Progenitor cell of endocrine pancreas (in vitro differentiated cells): ENCODE measurements at regions not wholly inside any gene's neighbourhood (a gene's known extent, or its start where the extent isn't known, plus 50 kb on each side); places are given as distances from the start of the nearest gene placed in this dataset.

Source experiments
- DNase-seq: peaks from one replicate; pipeline ENCODE4 v3.0.0; 2021; ENCODE audit warnings: low spot score; ENCODE audit not compliant: unreplicated experiment
- H3K27ac Mint-ChIP-seq: 2 replicates; pipeline ENCODE4 v1.8.0; 2021; ENCODE audit warnings: mild to moderate bottlenecking, moderate library complexity, mixed read lengths
- H3K27me3 Mint-ChIP-seq: 2 replicates; pipeline ENCODE4 v1.8.0; 2021; ENCODE audit warnings: mixed read lengths
- H3K36me3 Mint-ChIP-seq: 2 replicates; pipeline ENCODE4 v1.8.0; 2022; ENCODE audit warnings: mixed read lengths; ENCODE audit not compliant: insufficient read depth
- H3K4me1 Mint-ChIP-seq: 2 replicates; pipeline ENCODE4 v1.8.0; 2021; ENCODE audit warnings: low read depth, mixed read lengths
- H3K4me3 Mint-ChIP-seq: 2 replicates; pipeline ENCODE4 v1.8.0; 2021; ENCODE audit warnings: low read depth, mild to moderate bottlenecking, moderate library complexity, mixed read lengths
- H3K9me3 Mint-ChIP-seq: 2 replicates; pipeline ENCODE4 v1.8.0; 2021; ENCODE audit warnings: low read depth, mixed read lengths
- TF ChIP-seq, protein P1 (sequence below): fragments of 200-600 bp; sonication (generic); IDR thresholded peaks from one replicate; pipeline ENCODE4 v1.5.0; 2021; ENCODE audit warnings: antibody characterized with exemption, mild to moderate bottlenecking; ENCODE audit not compliant: unreplicated experiment

DNA sequence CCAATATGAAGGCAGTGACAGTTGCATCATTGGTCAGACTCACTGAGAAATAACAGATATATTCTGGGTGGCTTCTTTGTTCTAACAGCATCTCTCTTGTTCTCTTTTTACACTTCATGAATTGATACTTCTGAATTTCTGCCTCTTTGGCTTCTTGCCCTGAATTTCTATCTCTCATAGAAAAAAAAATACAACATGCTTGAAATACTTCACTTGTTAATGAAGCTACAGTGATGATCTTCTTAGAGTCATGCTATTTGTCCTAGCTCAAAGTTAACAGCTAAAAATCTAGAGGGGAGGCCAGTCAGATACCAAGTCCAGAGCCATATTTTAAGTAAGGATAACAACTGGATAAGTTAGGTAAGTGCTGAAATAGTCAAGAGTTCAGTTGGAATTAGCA, 597.2 kb upstream of the AGTR1 start:
- no peak overlapping the region for H3K4me3 Mint-ChIP-seq
- H3K27me3 Mint-ChIP-seq = no peaks in the 10 kb centered on the region
- no peak overlapping the region for H3K27ac Mint-ChIP-seq
- DNase-seq = no peak
- H3K9me3 Mint-ChIP-seq = no peaks in the 10 kb centered on the region
- TF ChIP-seq, protein P1, sequence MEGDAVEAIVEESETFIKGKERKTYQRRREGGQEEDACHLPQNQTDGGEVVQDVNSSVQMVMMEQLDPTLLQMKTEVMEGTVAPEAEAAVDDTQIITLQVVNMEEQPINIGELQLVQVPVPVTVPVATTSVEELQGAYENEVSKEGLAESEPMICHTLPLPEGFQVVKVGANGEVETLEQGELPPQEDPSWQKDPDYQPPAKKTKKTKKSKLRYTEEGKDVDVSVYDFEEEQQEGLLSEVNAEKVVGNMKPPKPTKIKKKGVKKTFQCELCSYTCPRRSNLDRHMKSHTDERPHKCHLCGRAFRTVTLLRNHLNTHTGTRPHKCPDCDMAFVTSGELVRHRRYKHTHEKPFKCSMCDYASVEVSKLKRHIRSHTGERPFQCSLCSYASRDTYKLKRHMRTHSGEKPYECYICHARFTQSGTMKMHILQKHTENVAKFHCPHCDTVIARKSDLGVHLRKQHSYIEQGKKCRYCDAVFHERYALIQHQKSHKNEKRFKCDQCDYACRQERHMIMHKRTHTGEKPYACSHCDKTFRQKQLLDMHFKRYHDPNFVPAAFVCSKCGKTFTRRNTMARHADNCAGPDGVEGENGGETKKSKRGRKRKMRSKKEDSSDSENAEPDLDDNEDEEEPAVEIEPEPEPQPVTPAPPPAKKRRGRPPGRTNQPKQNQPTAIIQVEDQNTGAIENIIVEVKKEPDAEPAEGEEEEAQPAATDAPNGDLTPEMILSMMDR = no peak
- no peaks in the 10 kb centered on the region for H3K36me3 Mint-ChIP-seq
- no peaks in the 10 kb centered on the region for H3K4me1 Mint-ChIP-seq

- no peaks in the 10 kb centered on the region for H3K9me3 Mint-ChIP-seq
Measured at GRCh38 chr3:148101061-148101460, 596.6 kb upstream of the AGTR1 start.

GRCh38 chr3:148102156-148102555, 595.5 kb upstream of the AGTR1 start:
- Mint-ChIP-seq H3K27me3 (no peaks in the 10 kb centered on the region), H3K27ac (no peak overlapping the region), H3K36me3 (no peaks in the 10 kb centered on the region), H3K9me3 (no peaks in the 10 kb centered on the region), H3K4me3 (no peak overlapping the region), H3K4me1 (no peaks in the 10 kb centered on the region)
- TF ChIP-seq, protein P1 = no peak
- DNase-seq = no peak

More at GRCh38 chr3:148101061-148101460, 596.6 kb upstream of the AGTR1 start:
- no peak overlapping the region for H3K4me3 Mint-ChIP-seq
- no peaks in the 10 kb centered on the region for H3K27me3 Mint-ChIP-seq
- no peaks in the 10 kb centered on the region for H3K4me1 Mint-ChIP-seq
- TF ChIP-seq, protein P1 = no peak
- DNase-seq = no peak
- H3K27ac Mint-ChIP-seq = no peak overlapping the region
- H3K36me3 Mint-ChIP-seq = no peaks in the 10 kb centered on the region

DNA sequence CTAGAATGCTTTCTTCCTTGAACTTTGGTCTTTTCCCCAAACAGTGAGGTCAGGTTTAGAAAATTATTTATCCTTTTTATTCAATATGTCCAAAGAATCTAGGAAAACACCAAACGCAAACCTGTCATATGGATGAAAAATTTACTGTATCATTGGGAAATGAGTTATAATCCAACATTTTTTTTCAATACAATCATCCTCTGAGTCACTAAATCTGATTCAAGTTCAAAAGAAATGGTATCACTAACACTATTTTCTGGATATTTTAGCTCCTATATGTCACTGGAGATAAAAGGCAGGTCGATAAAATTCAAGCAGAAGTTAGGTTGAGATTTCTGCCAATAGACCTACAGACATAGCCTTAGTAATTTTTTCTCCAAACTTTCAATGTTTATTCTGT, 591.6 kb upstream of the AGTR1 start:
- DNase-seq = no peak
- no peak overlapping the region for H3K27ac Mint-ChIP-seq
- H3K9me3 Mint-ChIP-seq = no peaks in the 10 kb centered on the region

DNA sequence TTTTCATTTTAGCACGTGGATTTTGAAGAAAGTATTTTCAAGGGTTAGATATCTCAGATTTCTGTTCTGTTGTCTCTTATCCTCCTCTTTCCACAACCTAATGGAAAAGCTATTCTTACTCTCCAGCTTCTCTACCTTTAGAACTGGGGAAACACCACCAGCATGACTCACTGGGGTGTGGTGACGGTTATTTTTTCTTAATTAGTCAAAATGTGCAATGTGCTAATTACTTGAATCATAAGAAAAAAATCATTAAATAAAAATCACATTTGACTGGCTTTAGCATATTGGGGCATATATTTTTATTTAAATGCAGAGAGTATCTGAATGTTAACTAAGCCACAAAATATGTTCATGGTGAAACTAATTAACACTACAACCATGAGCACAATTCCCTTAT, 570.7 kb upstream of the AGTR1 start:
- Mint-ChIP-seq H3K27me3 (no peaks in the 10 kb centered on the region), H3K36me3 (no peaks in the 10 kb centered on the region), H3K9me3 (no peaks in the 10 kb centered on the region)

More for the DNA sequence above, 591.6 kb upstream of the AGTR1 start:
- Mint-ChIP-seq H3K4me3 (no peak overlapping the region), H3K27me3 (no peaks in the 10 kb centered on the region), H3K4me1 (no peaks in the 10 kb centered on the region), H3K36me3 (no peaks in the 10 kb centered on the region)
- TF ChIP-seq, protein P1 = no peak

More for the DNA sequence above, 570.7 kb upstream of the AGTR1 start:
- Mint-ChIP-seq H3K27ac (no peak overlapping the region), H3K4me1 (no peaks in the 10 kb centered on the region), H3K4me3 (no peak overlapping the region)
- no peak for DNase-seq
- TF ChIP-seq, protein P1 = no peak
